ENCODE measurements at regions not wholly inside any gene's neighbourhood (a gene's known extent, or its start where the extent isn't known, plus 50 kb on each side); places are given as distances from the start of the nearest gene placed in this dataset.

DNA sequence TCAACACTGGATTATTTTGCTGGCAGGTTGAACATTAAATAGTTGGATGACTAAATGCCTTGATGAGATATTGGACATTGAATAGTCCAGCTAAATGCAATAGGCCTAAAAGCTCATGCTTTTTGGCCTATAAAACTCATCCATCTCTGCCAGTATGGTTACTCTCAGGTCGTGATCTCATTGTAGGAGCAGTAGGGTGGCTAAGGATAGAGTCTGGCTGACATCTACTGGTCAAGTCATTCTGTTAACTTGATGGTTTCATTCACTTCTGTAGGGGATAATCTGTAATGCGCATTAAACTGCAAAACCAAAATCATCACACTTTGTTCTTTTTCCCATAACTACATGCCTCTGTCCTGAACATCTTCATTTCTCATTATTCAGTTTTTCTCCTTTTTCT is 227.0 kb downstream of the DKK2 start:
- TF ChIP-seq EZH2 (IDR thresholded peaks at IDR 0.05; ENCODE audit: insufficient read depth, low read length): no peak
- TF ChIP-seq, protein P1, sequence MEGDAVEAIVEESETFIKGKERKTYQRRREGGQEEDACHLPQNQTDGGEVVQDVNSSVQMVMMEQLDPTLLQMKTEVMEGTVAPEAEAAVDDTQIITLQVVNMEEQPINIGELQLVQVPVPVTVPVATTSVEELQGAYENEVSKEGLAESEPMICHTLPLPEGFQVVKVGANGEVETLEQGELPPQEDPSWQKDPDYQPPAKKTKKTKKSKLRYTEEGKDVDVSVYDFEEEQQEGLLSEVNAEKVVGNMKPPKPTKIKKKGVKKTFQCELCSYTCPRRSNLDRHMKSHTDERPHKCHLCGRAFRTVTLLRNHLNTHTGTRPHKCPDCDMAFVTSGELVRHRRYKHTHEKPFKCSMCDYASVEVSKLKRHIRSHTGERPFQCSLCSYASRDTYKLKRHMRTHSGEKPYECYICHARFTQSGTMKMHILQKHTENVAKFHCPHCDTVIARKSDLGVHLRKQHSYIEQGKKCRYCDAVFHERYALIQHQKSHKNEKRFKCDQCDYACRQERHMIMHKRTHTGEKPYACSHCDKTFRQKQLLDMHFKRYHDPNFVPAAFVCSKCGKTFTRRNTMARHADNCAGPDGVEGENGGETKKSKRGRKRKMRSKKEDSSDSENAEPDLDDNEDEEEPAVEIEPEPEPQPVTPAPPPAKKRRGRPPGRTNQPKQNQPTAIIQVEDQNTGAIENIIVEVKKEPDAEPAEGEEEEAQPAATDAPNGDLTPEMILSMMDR (IDR thresholded peaks at IDR 0.05; ENCODE audit: insufficient read depth, low read depth, low read length): peak; percentile 32
- no peaks in the 10 kb centered on the region for H3K27me3 Mint-ChIP-seq (ENCODE audit: low read depth, unreplicated experiment)
- no peaks in the 10 kb centered on the region for H3K9me3 Mint-ChIP-seq (ENCODE audit: unreplicated experiment)
- FAIRE-seq (peak; percentile 95), DNase-seq (ENCODE audit: low read depth) (peak; percentile 43)
- H3K4me1 Mint-ChIP-seq (ENCODE audit: low read depth, unreplicated experiment): no peaks in the 10 kb centered on the region
- no peaks in the 10 kb centered on the region for H4K20me1 ChIP-seq (ENCODE audit: insufficient read depth, low read length)
- H3K4me1 ChIP-seq (ENCODE audit: insufficient read depth, low read length): no peaks in the 10 kb centered on the region
- H3K27ac Mint-ChIP-seq (ENCODE audit: unreplicated experiment): no peak overlapping the region
- H3K4me3 Mint-ChIP-seq (ENCODE audit: unreplicated experiment): no peak overlapping the region
- no peak overlapping the region for H3K27ac ChIP-seq (ENCODE audit: low read depth, low read length)
- no peaks in the 10 kb centered on the region for H3K79me2 ChIP-seq (ENCODE audit: insufficient read depth, low read length)
- no peaks in the 10 kb centered on the region for H3K27me3 ChIP-seq (ENCODE audit: insufficient read depth, low read length)
- no peaks in the 10 kb centered on the region for H3K9me3 ChIP-seq (ENCODE audit: insufficient read depth, low read depth, low read length)
- H3K9ac ChIP-seq (ENCODE audit: low read length): no peak overlapping the region
- H2AFZ ChIP-seq (ENCODE audit: low read depth, low read length): no peak overlapping the region
- H3K36me3 Mint-ChIP-seq (ENCODE audit: low read depth, unreplicated experiment): no peaks in the 10 kb centered on the region
- no peak overlapping the region for H3K4me2 ChIP-seq (ENCODE audit: low read length)
- H3K4me3 ChIP-seq (ENCODE audit: insufficient read depth, low read depth, low read length): no peak overlapping the region
- H3K36me3 ChIP-seq (ENCODE audit: insufficient read depth, low read length): no peaks in the 10 kb centered on the region

DNA sequence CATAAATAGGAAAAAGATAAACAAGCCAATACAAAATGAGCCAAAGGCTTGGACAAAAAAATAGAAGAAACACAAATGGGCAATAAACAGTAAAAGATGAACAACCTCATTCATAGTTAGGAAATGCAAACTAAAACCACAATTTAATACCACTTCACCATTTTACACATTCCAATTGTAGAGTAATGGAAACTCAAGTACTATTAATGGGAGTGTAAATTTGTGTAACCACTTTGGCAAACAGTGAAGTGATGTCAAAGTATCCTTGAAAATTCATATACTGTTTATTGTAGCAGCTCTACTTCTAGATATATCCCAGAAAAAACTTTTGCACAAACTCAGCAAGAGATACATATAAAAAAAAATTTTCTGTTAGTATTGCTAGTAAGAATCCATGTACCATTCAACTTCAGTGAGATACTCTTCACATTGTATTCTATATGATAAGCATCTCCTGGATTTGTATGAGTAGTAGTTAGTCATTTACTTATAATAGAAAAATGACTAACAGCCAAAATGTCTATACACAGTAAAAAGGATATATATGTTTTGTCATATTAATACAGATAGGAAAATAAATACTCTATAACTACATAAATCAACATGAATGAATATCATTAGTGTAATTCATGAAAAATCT is 229.8 kb downstream of the DKK2 start:
- no peaks in the 10 kb centered on the region for H3K36me3 ChIP-seq (ENCODE audit: insufficient read depth, low read length)

DNA sequence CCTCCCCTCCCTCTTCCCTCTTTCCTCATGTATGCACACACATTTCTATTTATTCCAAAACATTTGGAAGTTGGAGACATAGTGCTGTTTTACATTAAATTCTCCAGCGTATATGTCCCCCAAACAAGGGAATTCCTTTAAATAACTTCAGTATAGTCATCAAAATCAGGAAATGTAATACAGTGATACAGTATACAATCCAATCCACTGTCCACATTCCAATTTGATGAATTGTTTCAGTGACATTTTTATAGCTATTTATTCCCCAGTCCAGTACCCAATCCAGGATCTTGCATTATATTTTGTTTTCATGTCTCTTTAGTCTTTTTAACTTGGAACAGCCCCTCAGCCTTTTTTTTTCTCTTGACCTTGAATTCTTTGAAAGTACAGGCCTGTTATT is 233.0 kb downstream of the DKK2 start:
- H3K4me3 ChIP-seq (ENCODE audit: insufficient read depth, low read depth, low read length): no peak overlapping the region
- H3K9me3 Mint-ChIP-seq (ENCODE audit: unreplicated experiment): no peaks in the 10 kb centered on the region
- H4K20me1 ChIP-seq (ENCODE audit: insufficient read depth, low read length): no peaks in the 10 kb centered on the region
- H3K36me3 ChIP-seq (ENCODE audit: insufficient read depth, low read length): no peaks in the 10 kb centered on the region
- H3K9ac ChIP-seq (ENCODE audit: low read length): no peak overlapping the region
- no peak overlapping the region for H3K27ac Mint-ChIP-seq (ENCODE audit: unreplicated experiment)
- no peaks in the 10 kb centered on the region for H3K27me3 ChIP-seq (ENCODE audit: insufficient read depth, low read length)
- no peak for DNase-seq (ENCODE audit: low read depth)
- no peak overlapping the region for H3K27ac ChIP-seq (ENCODE audit: low read depth, low read length)
- H3K4me1 ChIP-seq (ENCODE audit: insufficient read depth, low read length): no peaks in the 10 kb centered on the region
- no peaks in the 10 kb centered on the region for H3K9me3 ChIP-seq (ENCODE audit: insufficient read depth, low read depth, low read length)
- peak overlapping the region; percentile 31 for H3K4me2 ChIP-seq (ENCODE audit: low read length)
- H3K4me1 Mint-ChIP-seq (ENCODE audit: low read depth, unreplicated experiment): no peaks in the 10 kb centered on the region
- no peaks in the 10 kb centered on the region for H3K36me3 Mint-ChIP-seq (ENCODE audit: low read depth, unreplicated experiment)
- TF ChIP-seq, protein P1 (IDR thresholded peaks at IDR 0.05; ENCODE audit: insufficient read depth, low read depth, low read length): no peak
- TF ChIP-seq EZH2 (IDR thresholded peaks at IDR 0.05; ENCODE audit: insufficient read depth, low read length): no peak
- H3K79me2 ChIP-seq (ENCODE audit: insufficient read depth, low read length): no peaks in the 10 kb centered on the region
- H3K27me3 Mint-ChIP-seq (ENCODE audit: low read depth, unreplicated experiment): no peaks in the 10 kb centered on the region
- no peak overlapping the region for H3K4me3 Mint-ChIP-seq (ENCODE audit: unreplicated experiment)
- no peak overlapping the region for H2AFZ ChIP-seq (ENCODE audit: low read depth, low read length)
- FAIRE-seq: no peak

More for the DNA sequence above, 229.8 kb downstream of the DKK2 start:
- DNase-seq (ENCODE audit: low read depth) (no peak), FAIRE-seq (no peak)
- Mint-ChIP-seq H3K36me3 (ENCODE audit: low read depth, unreplicated experiment) (no peaks in the 10 kb centered on the region), H3K4me1 (ENCODE audit: low read depth, unreplicated experiment) (no peaks in the 10 kb centered on the region), H3K27me3 (ENCODE audit: low read depth, unreplicated experiment) (no peaks in the 10 kb centered on the region), H3K4me3 (ENCODE audit: unreplicated experiment) (no peak overlapping the region), H3K9me3 (ENCODE audit: unreplicated experiment) (no peaks in the 10 kb centered on the region), H3K27ac (ENCODE audit: unreplicated experiment) (no peak overlapping the region)
- H3K27me3 ChIP-seq (ENCODE audit: insufficient read depth, low read length): no peaks in the 10 kb centered on the region
- no peak overlapping the region for H3K4me3 ChIP-seq (ENCODE audit: insufficient read depth, low read depth, low read length)
- TF ChIP-seq EZH2 (IDR thresholded peaks at IDR 0.05; ENCODE audit: insufficient read depth, low read length): no peak
- TF ChIP-seq, protein P1 (IDR thresholded peaks at IDR 0.05; ENCODE audit: insufficient read depth, low read depth, low read length): no peak
- H3K27ac ChIP-seq (ENCODE audit: low read depth, low read length): no peak overlapping the region
- H3K4me2 ChIP-seq (ENCODE audit: low read length): no peak overlapping the region
- no peaks in the 10 kb centered on the region for H3K4me1 ChIP-seq (ENCODE audit: insufficient read depth, low read length)
- H4K20me1 ChIP-seq (ENCODE audit: insufficient read depth, low read length): no peaks in the 10 kb centered on the region
- H3K9ac ChIP-seq (ENCODE audit: low read length): no peak overlapping the region
- no peaks in the 10 kb centered on the region for H3K79me2 ChIP-seq (ENCODE audit: insufficient read depth, low read length)
- H2AFZ ChIP-seq (ENCODE audit: low read depth, low read length): no peak overlapping the region
- no peaks in the 10 kb centered on the region for H3K9me3 ChIP-seq (ENCODE audit: insufficient read depth, low read depth, low read length)

Measured in astrocyte (in vitro differentiated cells and primary cell).